ENCODE measurements at regions not wholly inside any gene's neighbourhood (a gene's known extent, or its start where the extent isn't known, plus 50 kb on each side); places are given as distances from the start of the nearest gene placed in this dataset.
"Not testable (repeated sequence)": the region's sequence is repeated elsewhere in the genome, so short reads cannot be mapped to it uniquely, and the experiment has no call there.

DNA sequence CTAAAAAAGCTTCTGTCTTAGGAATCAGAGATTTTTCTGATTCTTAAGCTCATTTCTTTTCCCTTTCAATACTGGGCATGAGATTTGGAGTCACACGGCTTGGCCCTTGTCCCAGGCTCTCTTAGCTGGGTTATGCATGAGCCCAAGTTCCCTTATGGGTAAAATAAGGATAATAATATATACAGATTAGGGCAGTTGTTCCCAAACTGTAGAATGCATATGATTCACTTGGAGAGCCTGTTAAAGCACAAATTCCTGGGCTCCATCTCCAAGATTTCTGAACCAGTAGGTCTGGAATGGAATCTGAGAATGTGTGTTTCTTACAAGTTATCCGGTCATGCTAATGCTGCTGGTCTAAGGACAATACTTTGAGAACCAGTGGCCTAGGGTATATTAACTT is 154.0 kb downstream of the REEP3 start:
- Mint-ChIP-seq H3K9me3 (ENCODE audit: low read depth, unreplicated experiment) (no peaks in the 10 kb centered on the region), H3K4me3 (ENCODE audit: low read depth, unreplicated experiment) (no peak overlapping the region), H3K4me1 (ENCODE audit: low read depth, unreplicated experiment) (peaks cover 8% of the 10 kb centered on the region), H3K36me3 (ENCODE audit: insufficient read depth, unreplicated experiment) (no peaks in the 10 kb centered on the region), H3K27ac (ENCODE audit: unreplicated experiment) (no peak overlapping the region), H3K27me3 (ENCODE audit: unreplicated experiment) (no peaks in the 10 kb centered on the region)
- intact Hi-C loops (cut with micrococcal nuclease; ENCODE audit: unreplicated experiment): no loop called here
- TF ChIP-seq, protein P1, sequence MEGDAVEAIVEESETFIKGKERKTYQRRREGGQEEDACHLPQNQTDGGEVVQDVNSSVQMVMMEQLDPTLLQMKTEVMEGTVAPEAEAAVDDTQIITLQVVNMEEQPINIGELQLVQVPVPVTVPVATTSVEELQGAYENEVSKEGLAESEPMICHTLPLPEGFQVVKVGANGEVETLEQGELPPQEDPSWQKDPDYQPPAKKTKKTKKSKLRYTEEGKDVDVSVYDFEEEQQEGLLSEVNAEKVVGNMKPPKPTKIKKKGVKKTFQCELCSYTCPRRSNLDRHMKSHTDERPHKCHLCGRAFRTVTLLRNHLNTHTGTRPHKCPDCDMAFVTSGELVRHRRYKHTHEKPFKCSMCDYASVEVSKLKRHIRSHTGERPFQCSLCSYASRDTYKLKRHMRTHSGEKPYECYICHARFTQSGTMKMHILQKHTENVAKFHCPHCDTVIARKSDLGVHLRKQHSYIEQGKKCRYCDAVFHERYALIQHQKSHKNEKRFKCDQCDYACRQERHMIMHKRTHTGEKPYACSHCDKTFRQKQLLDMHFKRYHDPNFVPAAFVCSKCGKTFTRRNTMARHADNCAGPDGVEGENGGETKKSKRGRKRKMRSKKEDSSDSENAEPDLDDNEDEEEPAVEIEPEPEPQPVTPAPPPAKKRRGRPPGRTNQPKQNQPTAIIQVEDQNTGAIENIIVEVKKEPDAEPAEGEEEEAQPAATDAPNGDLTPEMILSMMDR (IDR thresholded peaks at IDR 0.05; ENCODE audit: unreplicated experiment): no peak
- DNase-seq: no peak
- BruUV-seq (replicated peaks): no TSS peak
- CTCF ChIA-PET: interaction anchor here (0.5 kb wide), 1 partner anchor 42 kb away, joined by 3 read pairs; no protein-coding TSS in a partner anchor

DNA sequence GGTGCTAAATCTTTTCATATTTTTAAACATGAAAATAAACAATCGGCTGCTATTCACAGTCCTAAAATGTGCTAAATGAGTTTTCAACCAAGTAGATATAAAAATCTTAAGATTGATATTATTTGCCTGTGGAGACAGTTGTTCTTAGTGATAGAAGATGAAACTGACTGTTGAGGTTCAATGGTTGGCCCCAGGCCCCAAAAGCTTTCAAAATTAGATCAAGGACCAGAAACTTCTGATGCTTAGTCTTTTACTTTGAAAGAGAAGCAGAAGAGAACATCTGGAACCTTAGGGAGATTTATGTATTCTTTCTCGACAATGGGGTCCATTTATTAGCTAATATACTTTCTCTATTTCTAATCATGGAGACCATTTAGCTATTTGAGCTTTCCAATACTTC is 155.8 kb downstream of the REEP3 start:
- no peaks in the 10 kb centered on the region for H3K9me3 Mint-ChIP-seq (ENCODE audit: low read depth, unreplicated experiment)
- BruUV-seq (replicated peaks): no TSS peak
- H3K27me3 Mint-ChIP-seq (ENCODE audit: unreplicated experiment): no peaks in the 10 kb centered on the region
- TF ChIP-seq, protein P1 (IDR thresholded peaks at IDR 0.05; ENCODE audit: unreplicated experiment): no peak
- H3K4me1 Mint-ChIP-seq (ENCODE audit: low read depth, unreplicated experiment): no peaks in the 10 kb centered on the region
- DNase-seq: no peak
- H3K4me3 Mint-ChIP-seq (ENCODE audit: low read depth, unreplicated experiment): no peak overlapping the region
- CTCF ChIA-PET: no interaction called here
- no peaks in the 10 kb centered on the region for H3K36me3 Mint-ChIP-seq (ENCODE audit: insufficient read depth, unreplicated experiment)
- no peak overlapping the region for H3K27ac Mint-ChIP-seq (ENCODE audit: unreplicated experiment)
- intact Hi-C loops (cut with micrococcal nuclease; ENCODE audit: unreplicated experiment): no loop called here

DNA sequence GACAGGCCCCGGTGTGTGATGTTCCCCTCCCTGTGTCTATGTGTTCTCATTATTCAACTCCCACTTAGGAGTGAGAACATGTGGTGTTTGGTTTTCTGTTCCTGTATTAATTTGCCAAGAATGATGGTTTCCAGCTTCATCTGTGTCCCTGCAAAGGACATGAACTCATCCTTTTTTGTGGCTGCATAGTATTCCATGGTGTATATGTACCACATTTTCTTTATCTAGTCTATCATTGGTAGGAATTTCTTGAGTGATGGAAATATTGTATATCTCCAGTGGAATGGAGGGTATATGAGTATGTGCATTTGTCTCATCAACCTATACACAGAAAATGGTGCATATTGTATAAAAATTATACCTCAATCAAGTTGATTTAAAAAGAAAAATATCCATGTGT is 159.3 kb downstream of the REEP3 start:
- H3K9me3 Mint-ChIP-seq (ENCODE audit: low read depth, unreplicated experiment); H3K4me3 Mint-ChIP-seq (ENCODE audit: low read depth, unreplicated experiment); BruUV-seq (replicated peaks); H3K36me3 Mint-ChIP-seq (ENCODE audit: insufficient read depth, unreplicated experiment); H3K27me3 Mint-ChIP-seq (ENCODE audit: unreplicated experiment); DNase-seq; intact Hi-C loops (cut with micrococcal nuclease; ENCODE audit: unreplicated experiment); CTCF ChIA-PET; H3K4me1 Mint-ChIP-seq (ENCODE audit: low read depth, unreplicated experiment); H3K27ac Mint-ChIP-seq (ENCODE audit: unreplicated experiment): not testable (repeated sequence)

DNA sequence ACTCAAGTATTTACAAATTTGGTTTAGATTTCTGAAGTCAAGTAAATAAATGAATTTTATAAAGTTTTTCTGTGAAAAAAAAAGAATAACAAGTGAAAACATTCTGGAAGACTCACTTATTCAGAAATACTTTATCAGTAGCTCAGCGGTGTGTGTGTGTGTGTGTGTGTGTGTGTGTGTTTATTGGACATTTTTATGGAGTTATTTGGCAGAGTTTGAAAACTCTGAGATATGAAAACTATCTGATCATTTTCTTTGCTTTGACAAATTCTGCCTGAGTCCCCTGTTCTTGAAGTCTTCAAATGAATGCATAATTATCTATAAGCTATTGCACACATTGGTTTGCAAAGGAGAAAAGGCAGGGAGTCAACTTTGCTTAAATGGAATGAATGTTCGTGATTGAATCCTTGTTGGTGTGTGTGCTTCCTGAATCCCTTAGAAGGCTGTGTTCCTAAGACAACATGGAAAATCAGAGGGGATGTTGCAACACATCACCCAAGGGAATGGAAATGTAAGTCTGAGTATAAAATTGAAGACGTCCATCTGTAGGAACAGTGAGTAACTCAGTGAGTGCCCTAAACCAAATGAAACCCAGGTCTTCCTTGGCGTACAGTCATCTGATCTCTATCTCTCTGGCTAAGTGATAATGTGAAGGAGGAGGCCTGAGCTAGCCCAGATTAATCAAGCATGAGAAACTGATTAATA is 160.9 kb downstream of the REEP3 start:
- BruUV-seq (replicated peaks): no TSS peak
- no peak for DNase-seq
- CTCF ChIA-PET: interaction anchor here (1.2 kb wide), 1 partner anchor 8 kb away, joined by 6 read pairs; no protein-coding TSS in a partner anchor
- intact Hi-C loops (cut with micrococcal nuclease; ENCODE audit: unreplicated experiment): no loop called here
- Mint-ChIP-seq H3K36me3 (ENCODE audit: insufficient read depth, unreplicated experiment) (no peaks in the 10 kb centered on the region), H3K4me3 (ENCODE audit: low read depth, unreplicated experiment) (no peak overlapping the region), H3K9me3 (ENCODE audit: low read depth, unreplicated experiment) (no peaks in the 10 kb centered on the region), H3K27ac (ENCODE audit: unreplicated experiment) (no peak overlapping the region), H3K27me3 (ENCODE audit: unreplicated experiment) (no peaks in the 10 kb centered on the region), H3K4me1 (ENCODE audit: low read depth, unreplicated experiment) (no peaks in the 10 kb centered on the region)
- TF ChIP-seq, protein P1 (IDR thresholded peaks at IDR 0.05; ENCODE audit: unreplicated experiment): no peak

DNA sequence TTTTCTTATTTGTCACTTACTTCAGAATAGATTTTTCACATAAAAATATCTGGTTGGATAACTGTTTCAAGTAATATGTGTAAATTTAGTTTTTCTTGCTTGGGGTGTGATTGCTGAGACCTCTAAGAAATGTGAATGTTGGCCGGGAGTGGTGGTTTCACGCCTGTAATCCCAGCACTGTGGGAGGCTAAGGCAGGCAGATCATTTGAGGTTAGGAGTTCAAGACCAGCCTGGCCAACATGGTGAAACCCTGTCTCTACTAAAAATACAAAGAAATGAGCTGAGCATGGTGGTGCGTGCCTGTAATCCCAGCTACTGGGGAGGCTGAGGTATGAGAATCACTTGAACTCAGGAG is 161.5 kb downstream of the REEP3 start:
- H3K4me3 Mint-ChIP-seq (ENCODE audit: low read depth, unreplicated experiment); intact Hi-C loops (cut with micrococcal nuclease; ENCODE audit: unreplicated experiment); H3K36me3 Mint-ChIP-seq (ENCODE audit: insufficient read depth, unreplicated experiment); H3K27me3 Mint-ChIP-seq (ENCODE audit: unreplicated experiment); H3K9me3 Mint-ChIP-seq (ENCODE audit: low read depth, unreplicated experiment); H3K4me1 Mint-ChIP-seq (ENCODE audit: low read depth, unreplicated experiment); DNase-seq; H3K27ac Mint-ChIP-seq (ENCODE audit: unreplicated experiment); BruUV-seq (replicated peaks): not testable (repeated sequence)
- CTCF ChIA-PET: interaction anchor here (1.2 kb wide), 1 partner anchor 9 kb away, joined by 6 read pairs; no protein-coding TSS in a partner anchor
